Liver (tissue), 8 donors: ENCODE measurements at regions not wholly inside any gene's neighbourhood (a gene's known extent, or its start where the extent isn't known, plus 50 kb on each side); places are given as distances from the start of the nearest gene placed in this dataset.

Source experiments
- DNase-seq: peaks from one replicate; pipeline ENCODE4 v3.0.0-alpha.2; 2017; ENCODE audit warnings: low spot score
- H3K27ac ChIP-seq, 2 donors: one replicate each; pipeline ENCODE4 v1.7.0; 2013; ENCODE audit warnings: inconsistent platforms in 2 of 2, low read length in 2 of 2, control low read depth in 1 of 2, low read depth in 1 of 2, mild to moderate bottlenecking in 1 of 2
- H3K27me3 ChIP-seq, 4 donors: one replicate each; pipeline versions ENCODE4 v1.6.1 to v1.7.0; 2013; ENCODE audit warnings: low read length in 3 of 4, inconsistent platforms in 1 of 4, mild to moderate bottlenecking in 1 of 4, moderate library complexity in 1 of 4; ENCODE audit not compliant: control insufficient read depth in 4 of 4, insufficient read depth in 4 of 4
- H3K36me3 ChIP-seq, 4 donors: one replicate each; pipeline versions ENCODE4 v1.6.1 to v1.7.0; 2013; ENCODE audit warnings: low read length in 3 of 4, mild to moderate bottlenecking in 3 of 4, low read depth in 1 of 4, moderate library complexity in 1 of 4; ENCODE audit not compliant: control insufficient read depth in 4 of 4, insufficient read depth in 3 of 4
- H3K4me1 ChIP-seq, 4 donors: one replicate each; pipeline versions ENCODE4 v1.6.1 to v1.7.0; 2013; ENCODE audit warnings: low read length in 3 of 4, mild to moderate bottlenecking in 3 of 4, moderate library complexity in 1 of 4; ENCODE audit not compliant: control insufficient read depth in 4 of 4, insufficient read depth in 4 of 4
- H3K4me3 ChIP-seq, 3 donors: one replicate each; pipeline versions ENCODE4 v1.6.1 to v1.7.0; 2013; ENCODE audit warnings: low read length in 3 of 3, control low read depth in 1 of 3, low read depth in 1 of 3, mild to moderate bottlenecking in 1 of 3
- H3K9ac ChIP-seq, 2 donors: one replicate each; pipeline ENCODE4 v1.7.0; 2013; ENCODE audit warnings: low read length in 2 of 2, mild to moderate bottlenecking in 2 of 2, moderate library complexity in 2 of 2, control low read depth in 1 of 2, low read depth in 1 of 2
- H3K9me3 ChIP-seq, 4 donors: one replicate each; pipeline versions ENCODE4 v1.6.1 to v1.7.0; 2013; ENCODE audit warnings: low read length in 3 of 4; ENCODE audit not compliant: control insufficient read depth in 4 of 4
- CTCF ChIP-seq: fragments of 150-350 bp; IDR thresholded peaks from 2 replicates; pipeline ENCODE4 v1.5.1; 2017; ENCODE audit warnings: improper control_type of control experiment, low read depth, low read length; ENCODE audit not compliant: missing input control
- EGR1 ChIP-seq, 2 donors: IDR thresholded peaks; 2 replicates each; pipeline ENCODE4 v1.6.1; 2016 to 2018; ENCODE audit warnings: antibody characterized with exemption in 2 of 2, low read depth in 2 of 2
- FOXA1 ChIP-seq: IDR thresholded peaks from 2 replicates; pipeline ENCODE4 v1.6.1; 2016; ENCODE audit warnings: antibody characterized with exemption
- FOXA2 ChIP-seq: IDR thresholded peaks from 2 replicates; pipeline ENCODE4 v1.6.1; 2016; ENCODE audit warnings: antibody characterized with exemption
- HNF4G ChIP-seq: IDR thresholded peaks from 2 replicates; pipeline ENCODE4 v1.6.1; 2016; ENCODE audit warnings: antibody characterized with exemption
- JUND ChIP-seq, 2 donors: IDR thresholded peaks; 2 replicates each; pipeline ENCODE4 v1.6.1; 2016; ENCODE audit warnings: antibody characterized with exemption in 2 of 2
- MAX ChIP-seq: IDR thresholded peaks from 2 replicates; pipeline ENCODE4 v1.6.1; 2016; ENCODE audit warnings: antibody characterized with exemption
- NR2F2 ChIP-seq: IDR thresholded peaks from 2 replicates; pipeline ENCODE4 v1.6.1; 2016; ENCODE audit warnings: antibody characterized with exemption
- RAD21 ChIP-seq, 2 donors: IDR thresholded peaks; 2 replicates each; pipeline ENCODE4 v1.6.1; 2016; ENCODE audit warnings: antibody characterized with exemption in 2 of 2, mild to moderate bottlenecking in 2 of 2
- REST ChIP-seq: IDR thresholded peaks from 2 replicates; pipeline ENCODE4 v1.6.1; 2016; ENCODE audit warnings: antibody characterized with exemption, mild to moderate bottlenecking
- RXRA ChIP-seq, 2 donors: IDR thresholded peaks; 2 replicates each; pipeline ENCODE4 v1.6.1; 2017 to 2018; ENCODE audit warnings: antibody characterized with exemption in 2 of 2, mild to moderate bottlenecking in 1 of 2
- SP1 ChIP-seq: IDR thresholded peaks from 2 replicates; pipeline ENCODE4 v1.6.1; 2018; ENCODE audit warnings: antibody characterized with exemption, mild to moderate bottlenecking
- TAF1 ChIP-seq: conservative IDR thresholded peaks from 2 replicates; pipeline ENCODE4 v1.6.1; 2016; ENCODE audit warnings: antibody characterized with exemption, mild to moderate bottlenecking
- YY1 ChIP-seq: IDR thresholded peaks from 2 replicates; pipeline ENCODE4 v1.6.1; 2016; ENCODE audit warnings: antibody characterized with exemption, mild to moderate bottlenecking
- WGBS: extraction: QIAGEN DNeasy Blood & Tissue Kit; methylation state at CpG from one replicate; pipeline ENCODE4 v1.1.7; 2013; 5-methylcytosine and 5-hydroxymethylcytosine counted together
- TF ChIP-seq, protein P1 (sequence below): IDR thresholded peaks from 2 replicates; pipeline ENCODE4 v1.6.1; 2016; ENCODE audit warnings: antibody characterized with exemption
- TF ChIP-seq, protein P2 (sequence below): IDR thresholded peaks from 2 replicates; pipeline ENCODE4 v1.6.1; 2016; ENCODE audit warnings: antibody characterized with exemption
- donor health status: healthy.
- donor health status: healthy.
- donor health status: healthy.
- donor health status: healthy.
- donor health status: healthy.

GRCh38 chr4:178414881-178415446 is 972.7 kb upstream of the AGA start:
- peaks cover 0 to 20% (median 11%) of the 10 kb centered on the region in 4 donors for H3K4me1 ChIP-seq
- no peaks in the 10 kb centered on the region for H3K27me3 ChIP-seq
- H3K9me3 ChIP-seq = peaks cover 0 to 4% (median 0%) of the 10 kb centered on the region in 4 donors
- no peak overlapping the region for H3K4me3 ChIP-seq
- DNase-seq = no peak
- no peak for TF ChIP-seq REST
- TF ChIP-seq FOXA1 = no peak
- TF ChIP-seq EGR1 (IDR thresholded peaks at IDR 0.05; ENCODE audit: low read depth in 2 of 2) = no peak
- no peak for TF ChIP-seq RAD21 (IDR thresholded peaks at IDR 0.05)
- no peak for TF ChIP-seq RXRA (IDR thresholded peaks at IDR 0.05)
- no peak for TF ChIP-seq HNF4G
- TF ChIP-seq, protein P1, sequence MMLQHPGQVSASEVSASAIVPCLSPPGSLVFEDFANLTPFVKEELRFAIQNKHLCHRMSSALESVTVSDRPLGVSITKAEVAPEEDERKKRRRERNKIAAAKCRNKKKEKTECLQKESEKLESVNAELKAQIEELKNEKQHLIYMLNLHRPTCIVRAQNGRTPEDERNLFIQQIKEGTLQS = no peak
- TF ChIP-seq MAX = no peak
- no peak for TF ChIP-seq YY1
- TF ChIP-seq TAF1 = no peak
- TF ChIP-seq CTCF = no peak
- no peak overlapping the region for H3K9ac ChIP-seq
- 93% methylated on average over 18 of the region's 18 CpGs for WGBS
- H3K27ac ChIP-seq = peak overlapping the region in 1 of 2 donors; percentile 63
- no peaks in the 10 kb centered on the region for H3K36me3 ChIP-seq

GRCh38 chr4:178415925-178416324 is 973.7 kb upstream of the AGA start:
- DNase-seq = no peak
- Histone ChIP-seq H3K4me3 (no peak overlapping the region), H3K4me1 (peaks cover 0 to 12% (median 6%) of the 10 kb centered on the region in 4 donors), H3K27ac (no peak overlapping the region), H3K9ac (no peak overlapping the region), H3K9me3 (peaks cover 0 to 4% (median 0%) of the 10 kb centered on the region in 4 donors), H3K27me3 (no peaks in the 10 kb centered on the region), H3K36me3 (no peaks in the 10 kb centered on the region)
- TF ChIP-seq EGR1 (IDR thresholded peaks at IDR 0.05; ENCODE audit: low read depth in 2 of 2) (no peak), FOXA1 (no peak), REST (no peak), YY1 (no peak), NR2F2 (no peak), FOXA2 (no peak), TAF1 (no peak), JUND (IDR thresholded peaks at IDR 0.05) (no peak), CTCF (no peak), SP1 (no peak), RXRA (IDR thresholded peaks at IDR 0.05) (no peak)
- TF ChIP-seq, protein P2, sequence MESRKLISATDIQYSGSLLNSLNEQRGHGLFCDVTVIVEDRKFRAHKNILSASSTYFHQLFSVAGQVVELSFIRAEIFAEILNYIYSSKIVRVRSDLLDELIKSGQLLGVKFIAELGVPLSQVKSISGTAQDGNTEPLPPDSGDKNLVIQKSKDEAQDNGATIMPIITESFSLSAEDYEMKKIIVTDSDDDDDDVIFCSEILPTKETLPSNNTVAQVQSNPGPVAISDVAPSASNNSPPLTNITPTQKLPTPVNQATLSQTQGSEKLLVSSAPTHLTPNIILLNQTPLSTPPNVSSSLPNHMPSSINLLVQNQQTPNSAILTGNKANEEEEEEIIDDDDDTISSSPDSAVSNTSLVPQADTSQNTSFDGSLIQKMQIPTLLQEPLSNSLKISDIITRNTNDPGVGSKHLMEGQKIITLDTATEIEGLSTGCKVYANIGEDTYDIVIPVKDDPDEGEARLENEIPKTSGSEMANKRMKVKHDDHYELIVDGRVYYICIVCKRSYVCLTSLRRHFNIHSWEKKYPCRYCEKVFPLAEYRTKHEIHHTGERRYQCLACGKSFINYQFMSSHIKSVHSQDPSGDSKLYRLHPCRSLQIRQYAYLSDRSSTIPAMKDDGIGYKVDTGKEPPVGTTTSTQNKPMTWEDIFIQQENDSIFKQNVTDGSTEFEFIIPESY = no peak
- WGBS = 97% methylated on average over 14 of the region's 14 CpGs
